Caki2 (cell line): ENCODE measurements at regions not wholly inside any gene's neighbourhood (a gene's known extent, or its start where the extent isn't known, plus 50 kb on each side); places are given as distances from the start of the nearest gene placed in this dataset.
"Not testable (repeated sequence)": the region's sequence is repeated elsewhere in the genome, so short reads cannot be mapped to it uniquely, and the experiment has no call there.

Source experiments
- DNase-seq: peaks from one replicate; pipeline ENCODE4 v3.0.0-alpha.2; 2015; ENCODE audit warnings: low read depth
- in situ Hi-C: cut with HindIII; loops from 2 replicates; pipeline ENCODE4 v1.10.0; 2016; ENCODE audit warnings: low sequenced_read_pairs, low pct_unique_long_range_greater_than_20kb, mixed read lengths

DNA sequence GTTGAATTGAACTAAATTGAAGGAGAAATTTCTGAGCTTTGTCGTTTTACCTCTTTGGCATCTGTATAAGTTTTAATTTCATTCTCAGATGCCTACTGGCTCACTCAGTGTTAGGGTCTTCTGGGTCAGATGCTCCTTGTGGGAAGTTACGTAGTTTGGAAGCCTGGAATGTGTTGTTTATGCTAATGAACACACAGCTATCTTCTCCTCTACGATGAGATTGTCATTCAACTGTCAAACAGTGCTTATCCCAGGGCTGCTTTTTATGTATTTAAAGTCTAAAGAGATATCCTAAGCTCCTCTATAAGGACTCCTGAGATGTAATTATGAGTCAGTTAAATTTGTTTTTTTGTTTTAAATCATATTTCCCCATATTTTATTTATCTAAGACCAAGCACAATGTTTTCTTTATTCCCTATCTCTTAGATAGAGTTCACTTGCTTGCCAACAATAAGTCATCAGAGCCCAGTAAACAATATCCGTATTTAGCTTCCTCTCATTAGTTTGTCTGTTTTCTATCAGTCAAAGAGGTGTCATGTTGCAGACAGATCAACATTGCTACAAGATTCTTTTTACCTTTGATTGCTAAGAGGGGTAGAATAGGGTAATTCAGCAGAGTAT is 368.0 kb upstream of the PDE3A start:
- no peak for DNase-seq
- in situ Hi-C loops, result no loop called here

DNA sequence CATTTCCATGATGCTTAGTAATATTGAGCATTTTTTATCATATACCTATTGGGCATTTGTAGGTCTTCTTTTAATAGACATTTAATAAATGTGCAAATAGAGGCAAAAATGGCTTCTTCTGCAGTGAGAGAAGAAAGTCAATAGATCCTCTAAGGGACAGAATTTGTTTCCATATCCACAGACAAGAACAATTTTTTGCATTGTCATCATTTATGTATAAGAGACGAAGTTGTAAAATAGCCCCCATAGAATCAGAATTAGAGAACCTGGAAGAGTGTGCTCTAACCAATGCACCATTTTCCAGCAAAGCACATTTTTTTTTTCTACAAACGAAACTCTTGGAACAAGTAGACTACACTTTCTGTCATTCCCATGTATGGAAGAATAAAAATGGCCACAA is 365.1 kb upstream of the PDE3A start:
- DNase-seq, result no peak
- in situ Hi-C loops, result no loop called here

DNA sequence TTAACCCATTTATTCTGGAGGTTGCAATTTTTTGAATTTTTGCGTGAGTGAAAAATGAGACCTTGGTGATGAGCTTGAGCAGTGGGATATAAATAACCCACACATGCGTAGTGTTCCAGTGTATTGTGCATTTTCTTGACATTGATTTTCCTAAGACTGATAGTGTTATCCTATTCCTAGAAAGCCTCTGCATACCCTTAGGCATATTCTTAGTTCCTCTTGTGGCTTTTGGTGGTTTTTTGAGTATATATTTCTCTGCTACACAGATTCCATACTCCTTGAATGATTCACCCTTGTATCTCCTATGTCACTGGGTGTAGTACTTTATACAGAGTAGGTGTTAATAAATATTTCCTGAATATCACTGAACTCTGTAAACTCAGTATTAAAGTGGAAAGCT is 363.4 kb upstream of the PDE3A start:
- no peak for DNase-seq
- in situ Hi-C loops, result no loop called here

DNA sequence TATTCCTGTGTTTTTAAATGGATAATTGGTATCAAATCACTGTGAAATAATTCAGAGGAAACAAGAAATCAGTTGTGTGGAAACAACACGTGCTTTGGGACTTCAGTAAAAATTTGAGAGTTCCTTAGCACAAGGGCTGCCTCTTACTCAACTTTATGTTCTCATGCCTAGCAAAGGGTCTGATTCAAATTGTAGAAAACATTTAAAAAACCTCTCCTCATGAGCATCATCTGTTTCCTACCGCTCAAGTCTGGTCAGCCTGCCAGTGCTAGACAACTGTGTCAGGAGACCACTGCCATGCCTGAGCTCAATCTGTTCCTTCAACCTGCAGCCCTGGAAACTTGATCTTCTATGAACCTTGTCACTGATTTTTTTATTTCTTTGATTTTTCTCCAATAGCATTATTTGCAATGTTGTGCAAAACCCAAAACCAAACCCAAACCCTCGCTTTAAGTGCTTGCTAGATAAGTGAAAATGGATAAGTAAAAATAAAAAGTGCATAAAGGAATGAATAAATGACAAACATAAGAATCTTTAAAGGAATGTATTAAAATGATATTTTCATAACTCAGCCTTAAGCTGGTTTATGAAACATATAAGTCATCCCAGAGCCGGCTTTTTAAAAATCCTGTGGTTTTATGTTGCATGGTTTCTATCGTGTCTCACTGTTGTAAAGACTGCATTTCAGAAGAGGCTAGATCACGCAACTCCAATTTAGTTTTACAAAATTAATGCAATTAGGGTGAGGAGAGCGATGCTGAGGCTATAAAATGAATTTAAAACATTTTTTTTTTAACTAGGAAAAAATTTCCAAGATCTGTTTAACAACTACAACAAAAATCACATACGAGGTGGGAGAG is 361.2 kb upstream of the PDE3A start:
- in situ Hi-C loops, result no loop called here
- no peak for DNase-seq

- DNase-seq, in situ Hi-C loops: not testable (repeated sequence)
Measured at GRCh38 chr12:20009965-20010364, 358.4 kb upstream of the PDE3A start.

- DNase-seq, result no peak
Measured at GRCh38 chr12:20011200-20011599, 357.1 kb upstream of the PDE3A start.

DNA sequence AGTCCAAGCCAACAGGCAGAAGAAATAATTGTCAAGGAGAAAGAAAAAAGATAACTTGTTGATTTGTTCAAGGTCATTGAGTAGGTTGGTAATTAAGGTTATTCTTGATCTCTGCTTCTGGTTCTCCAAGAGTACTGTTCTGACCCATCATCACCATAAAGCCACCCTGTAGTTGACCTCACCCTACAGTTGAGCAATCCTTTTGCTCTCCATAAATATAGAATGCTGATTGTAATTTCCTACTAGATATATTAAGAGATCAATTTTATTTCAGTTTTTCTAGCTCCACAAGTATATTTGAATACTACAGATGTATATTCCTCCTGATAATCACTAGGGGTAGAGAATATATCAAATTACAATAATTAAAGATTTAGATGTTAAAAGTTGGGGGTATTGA is 350.5 kb upstream of the PDE3A start:
- in situ Hi-C loops, result no loop called here
- no peak for DNase-seq

More at GRCh38 chr12:20011200-20011599, 357.1 kb upstream of the PDE3A start:
- in situ Hi-C loops, result no loop called here

DNA sequence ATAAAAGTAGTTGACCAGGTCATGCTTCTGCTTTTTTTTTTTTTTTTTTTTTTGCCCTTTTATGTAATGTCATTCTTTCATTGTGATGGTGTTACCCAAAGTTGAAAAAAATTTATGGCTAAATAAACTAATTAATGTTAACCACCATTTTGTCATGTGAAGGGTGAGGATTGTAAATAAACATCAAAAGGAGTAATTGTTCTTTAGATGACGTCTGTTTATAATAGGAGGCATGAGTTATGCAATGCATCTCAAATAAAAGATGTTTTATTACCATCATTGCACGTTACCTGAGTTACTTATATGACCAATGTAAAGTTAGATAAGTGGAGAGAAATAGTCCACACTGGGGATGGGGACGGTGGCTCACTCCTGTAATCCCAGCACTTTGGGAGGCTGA is 349.9 kb upstream of the PDE3A start:
- no peak for DNase-seq
- in situ Hi-C loops, result no loop called here

DNA sequence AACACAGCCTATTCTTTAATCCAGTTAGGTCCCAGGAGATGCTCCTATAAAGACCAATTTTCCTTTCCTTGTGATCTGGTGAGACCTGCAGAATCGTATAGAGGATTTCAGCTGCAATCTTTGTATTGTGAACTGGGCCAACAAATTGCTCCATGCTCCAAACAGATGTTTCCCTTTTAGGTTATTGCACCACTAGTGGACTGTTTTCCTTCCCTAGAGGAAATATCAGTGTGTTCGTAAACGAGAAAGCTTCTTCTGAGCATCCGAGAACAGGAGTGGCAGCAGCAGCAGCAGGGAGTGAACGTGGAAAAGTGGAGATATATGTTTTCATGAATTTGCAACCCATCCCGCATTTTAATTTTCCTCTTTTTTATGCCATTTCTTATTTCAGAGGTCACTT is 344.1 kb upstream of the PDE3A start:
- DNase-seq, result no peak
- in situ Hi-C loops, result no loop called here

DNA sequence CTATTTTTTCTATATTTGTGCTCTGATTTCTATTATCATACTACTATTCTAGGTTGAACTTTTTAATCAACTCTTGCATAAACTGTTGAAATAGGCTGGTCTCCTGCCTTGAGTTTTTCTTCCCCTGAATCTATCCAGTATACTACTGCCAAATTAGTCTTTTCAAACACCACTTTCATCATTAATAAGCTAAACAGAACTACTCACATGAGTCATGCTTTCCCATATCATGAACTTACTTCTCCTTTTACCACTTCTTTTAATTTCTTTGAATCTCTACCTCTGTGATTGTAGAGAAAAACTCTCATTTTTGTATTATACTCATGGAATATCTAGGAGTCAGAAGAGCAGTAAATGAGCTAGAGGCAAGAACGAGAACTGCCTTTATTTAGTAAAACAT is 340.3 kb upstream of the PDE3A start:
- DNase-seq, result no peak
- in situ Hi-C loops, result no loop called here

DNA sequence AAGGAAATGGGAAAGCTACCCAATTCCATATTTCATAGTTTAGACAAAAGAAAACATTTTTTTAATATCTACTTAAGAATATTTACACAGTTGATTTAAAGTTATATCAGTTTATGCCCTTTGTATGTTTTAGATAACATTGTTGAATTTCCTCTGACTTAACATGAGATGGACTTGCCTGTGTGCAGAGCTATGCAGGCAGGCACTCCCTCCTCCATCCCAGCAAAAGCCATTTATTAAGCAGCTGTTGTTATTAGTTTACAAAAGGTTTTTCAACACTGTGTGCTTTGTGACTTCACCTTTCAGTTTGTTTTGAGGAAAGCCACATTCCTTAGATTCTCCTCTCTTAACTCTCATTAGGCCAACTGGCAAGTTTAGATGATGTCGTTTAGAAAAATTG is 337.5 kb upstream of the PDE3A start:
- in situ Hi-C loops, result no loop called here
- no peak for DNase-seq

- in situ Hi-C loops, result no loop called here
- no peak for DNase-seq
Measured at GRCh38 chr12:20039562-20039961, 328.8 kb upstream of the PDE3A start.

- no peak for DNase-seq
- in situ Hi-C loops, result no loop called here
Measured at GRCh38 chr12:20040184-20040583, 328.2 kb upstream of the PDE3A start.

- DNase-seq, result no peak
- in situ Hi-C loops, result no loop called here
Measured at GRCh38 chr12:20040831-20041230, 327.5 kb upstream of the PDE3A start.

- in situ Hi-C loops, result no loop called here
- no peak for DNase-seq
Measured at GRCh38 chr12:20044351-20044750, 324.0 kb upstream of the PDE3A start.

DNA sequence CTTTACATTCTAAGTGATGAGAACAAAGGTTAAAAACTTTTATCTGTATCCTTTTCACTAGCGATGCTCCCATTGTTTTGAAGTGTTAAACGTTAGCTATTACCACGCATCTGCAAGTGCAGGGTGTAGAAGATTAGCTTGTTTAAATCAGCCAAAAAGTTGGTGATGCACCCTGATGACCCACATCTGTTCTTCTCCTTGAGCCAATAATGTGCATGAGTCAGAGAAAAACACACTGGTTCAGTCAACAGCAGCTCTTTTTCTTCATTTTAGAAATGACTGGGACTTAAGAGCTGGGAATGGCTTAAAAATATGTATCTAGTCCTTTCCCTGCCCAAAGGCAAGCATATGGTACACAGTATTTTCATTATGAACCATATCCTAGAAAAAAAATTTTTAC is 323.5 kb upstream of the PDE3A start:
- no peak for DNase-seq
- in situ Hi-C loops, result no loop called here

DNA sequence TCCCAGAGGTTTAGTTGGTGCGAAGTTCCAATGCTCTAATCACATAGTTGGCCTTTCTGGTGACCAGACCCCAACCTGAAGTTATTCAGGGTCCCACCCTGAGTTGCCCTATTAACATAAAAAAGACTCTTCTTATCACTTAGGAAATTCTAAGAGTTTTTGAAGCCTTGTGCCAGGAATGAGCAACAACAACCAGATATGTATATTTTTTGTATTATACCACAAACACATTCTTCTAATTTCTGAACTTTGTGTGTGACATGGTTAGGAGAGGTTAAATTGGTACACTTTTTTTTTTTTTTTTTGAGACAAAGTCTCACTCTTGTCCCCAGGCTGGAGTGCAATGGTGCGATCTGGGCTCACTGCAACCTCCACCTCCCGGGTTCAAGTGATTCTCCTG is 320.4 kb upstream of the PDE3A start:
- DNase-seq, result no peak
- in situ Hi-C loops, result no loop called here

DNA sequence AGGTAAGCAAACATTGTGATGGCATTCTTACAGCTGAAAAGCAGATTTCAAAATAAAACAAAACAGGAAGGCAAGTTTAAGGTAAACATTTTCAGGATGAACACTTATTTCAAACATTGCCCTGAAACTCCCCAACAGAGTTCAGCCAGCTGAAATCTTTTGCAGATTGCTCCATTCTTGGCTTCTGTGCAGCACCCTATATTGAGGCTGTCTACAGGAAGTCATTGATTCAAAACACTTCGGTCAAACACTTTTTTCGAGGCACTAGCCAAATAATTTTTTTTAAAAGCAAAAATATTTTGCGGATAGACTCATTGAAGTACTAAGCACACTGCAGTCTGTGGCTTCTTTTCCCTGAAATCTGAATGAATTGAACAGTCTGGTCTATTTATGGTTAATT is 318.1 kb upstream of the PDE3A start:
- in situ Hi-C loops, result no loop called here
- DNase-seq, result no peak

DNA sequence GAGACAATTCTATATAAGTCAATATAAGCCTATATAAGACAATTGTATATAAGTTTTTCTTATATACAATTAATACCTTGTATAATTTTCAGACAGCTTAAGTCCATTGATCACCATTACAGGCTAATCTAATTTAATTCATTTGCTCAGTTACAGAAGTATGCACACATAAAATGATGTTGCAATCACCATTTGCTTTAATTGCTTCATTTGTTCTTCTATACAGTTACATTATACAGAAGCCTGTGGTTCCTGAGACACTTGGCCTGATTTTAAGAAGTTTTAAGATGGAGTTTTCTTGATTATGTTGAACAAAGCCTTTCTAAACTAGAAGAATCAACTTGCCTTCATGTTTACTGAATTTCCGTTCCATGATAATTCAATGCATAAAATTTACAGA is 314.6 kb upstream of the PDE3A start:
- DNase-seq, result no peak
- in situ Hi-C loops, result no loop called here

DNA sequence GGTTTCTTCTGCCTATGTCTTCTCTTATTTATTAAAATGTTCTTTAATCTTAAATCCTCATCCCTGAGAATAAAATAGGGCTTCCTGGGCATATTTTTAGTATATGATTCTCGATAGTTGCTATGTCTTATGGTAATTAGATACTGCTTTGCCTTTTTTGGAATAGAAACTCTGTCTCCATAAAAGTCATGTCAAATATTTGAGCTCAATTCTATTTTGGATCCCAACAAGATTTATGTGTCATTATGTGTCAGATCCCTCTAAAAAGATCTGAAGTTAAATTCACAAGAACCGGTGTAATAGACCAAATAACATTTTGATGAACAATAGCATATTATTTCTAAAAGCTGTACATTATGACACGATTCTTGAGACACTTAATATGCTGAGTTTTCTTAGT is 312.5 kb upstream of the PDE3A start:
- in situ Hi-C loops, result no loop called here

More for the DNA sequence above, 312.5 kb upstream of the PDE3A start:
- DNase-seq, result no peak
